Mucosa of rectum (tissue), 2 donors: ENCODE measurements at regions not wholly inside any gene's neighbourhood (a gene's known extent, or its start where the extent isn't known, plus 50 kb on each side); places are given as distances from the start of the nearest gene placed in this dataset.
"Not testable (repeated sequence)": the region's sequence is repeated elsewhere in the genome, so short reads cannot be mapped to it uniquely, and the experiment has no call there.

Experiments used
- H3K27ac ChIP-seq, 2 donors: one replicate each; pipeline ENCODE4 v1.7.0; 2013; ENCODE audit warnings: inconsistent platforms in 2 of 2, low read depth in 2 of 2, low read length in 2 of 2
- H3K27me3 ChIP-seq, 2 donors: one replicate each; pipeline ENCODE4 v1.7.0; 2013; ENCODE audit warnings: low read length in 2 of 2; ENCODE audit not compliant: control insufficient read depth in 2 of 2, insufficient read depth in 2 of 2
- H3K36me3 ChIP-seq, 2 donors: one replicate each; pipeline ENCODE4 v1.7.0; 2013; ENCODE audit warnings: low read length in 2 of 2; ENCODE audit not compliant: control insufficient read depth in 2 of 2, insufficient read depth in 2 of 2
- H3K4me1 ChIP-seq, 2 donors: one replicate each; pipeline ENCODE4 v1.7.0; 2013; ENCODE audit warnings: low read length in 2 of 2, mild to moderate bottlenecking in 1 of 2; ENCODE audit not compliant: control insufficient read depth in 2 of 2, insufficient read depth in 2 of 2
- H3K4me3 ChIP-seq, 2 donors: one replicate each; pipeline ENCODE4 v1.7.0; 2013; ENCODE audit warnings: low read length in 2 of 2
- H3K9ac ChIP-seq, 2 donors: one replicate each; pipeline ENCODE4 v1.7.0; 2013; ENCODE audit warnings: low read length in 2 of 2, low read depth in 1 of 2, mild to moderate bottlenecking in 1 of 2
- H3K9me3 ChIP-seq, 2 donors: one replicate each; pipeline ENCODE4 v1.7.0; 2013; ENCODE audit warnings: low read length in 2 of 2; ENCODE audit not compliant: control insufficient read depth in 2 of 2
- donor health status: healthy.
- donor health status: Normal muscosa, but diverticular disease.

DNA sequence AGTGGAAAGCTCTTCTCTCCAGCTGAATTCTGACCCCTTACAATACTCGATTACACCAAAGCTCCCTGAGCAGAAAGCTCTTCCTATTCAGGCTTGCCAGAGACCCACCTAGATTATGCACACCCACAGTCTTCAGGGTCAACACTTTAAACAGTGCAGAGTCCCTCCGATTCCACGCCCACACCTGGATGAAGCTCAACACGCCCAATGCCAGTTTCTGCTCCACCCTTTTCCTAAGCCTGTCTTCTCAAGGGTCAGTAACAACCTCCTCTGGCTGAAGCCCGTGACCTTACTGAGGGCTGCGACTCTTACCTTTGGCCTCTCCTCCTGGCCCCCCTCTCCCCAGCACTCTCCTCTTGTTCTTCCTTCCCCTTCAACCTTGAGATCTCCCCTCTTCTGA, 492.0 kb upstream of the SALL3 start:
- Histone ChIP-seq H3K9me3 (no peaks in the 10 kb centered on the region), H3K4me3 (no peak overlapping the region), H3K27ac (no peak overlapping the region), H3K9ac (no peak overlapping the region), H3K27me3 (no peaks in the 10 kb centered on the region), H3K4me1 (no peaks in the 10 kb centered on the region), H3K36me3 (no peaks in the 10 kb centered on the region)

DNA sequence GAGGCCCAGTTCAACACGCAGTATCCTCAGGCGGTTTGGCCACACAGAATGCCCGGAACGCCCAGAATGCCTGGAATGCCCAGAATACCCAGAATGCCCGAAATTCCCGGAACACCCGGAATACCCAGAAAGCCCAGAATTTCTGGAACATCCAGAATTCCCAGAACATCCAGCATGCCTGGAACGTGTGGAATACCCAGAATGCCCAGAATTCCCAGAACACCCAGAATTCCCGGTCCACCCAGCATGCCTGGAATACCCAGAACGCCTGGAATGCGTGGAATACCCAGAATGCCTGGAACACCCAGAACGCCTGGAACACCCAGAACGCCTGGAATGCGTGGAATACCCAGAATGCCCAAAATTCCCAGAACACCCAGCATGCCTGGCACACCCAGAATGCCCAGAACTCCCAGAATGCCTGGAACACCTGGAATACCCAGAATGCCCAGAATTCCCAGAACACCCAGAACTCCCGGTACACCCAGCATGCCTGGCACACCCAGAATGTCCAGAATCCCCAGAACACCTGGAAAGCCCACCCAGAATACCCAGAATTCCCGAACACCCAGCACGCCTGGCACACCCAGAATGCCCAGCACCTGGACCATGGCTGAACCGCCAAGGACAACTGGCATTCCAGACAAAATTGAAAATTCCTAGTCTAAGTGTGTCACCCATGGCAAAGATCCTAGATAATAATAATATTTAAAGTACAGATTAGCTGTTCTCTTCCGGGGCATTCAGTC, 487.4 kb upstream of the SALL3 start:
- no peaks in the 10 kb centered on the region for H3K4me1 ChIP-seq
- H3K4me3 ChIP-seq: no peak overlapping the region
- H3K36me3 ChIP-seq: no peaks in the 10 kb centered on the region
- H3K27ac ChIP-seq: no peak overlapping the region
- H3K9ac ChIP-seq: no peak overlapping the region
- H3K27me3 ChIP-seq: no peaks in the 10 kb centered on the region
- peaks cover 0 to 3% of the 10 kb centered on the region in 2 donors for H3K9me3 ChIP-seq

DNA sequence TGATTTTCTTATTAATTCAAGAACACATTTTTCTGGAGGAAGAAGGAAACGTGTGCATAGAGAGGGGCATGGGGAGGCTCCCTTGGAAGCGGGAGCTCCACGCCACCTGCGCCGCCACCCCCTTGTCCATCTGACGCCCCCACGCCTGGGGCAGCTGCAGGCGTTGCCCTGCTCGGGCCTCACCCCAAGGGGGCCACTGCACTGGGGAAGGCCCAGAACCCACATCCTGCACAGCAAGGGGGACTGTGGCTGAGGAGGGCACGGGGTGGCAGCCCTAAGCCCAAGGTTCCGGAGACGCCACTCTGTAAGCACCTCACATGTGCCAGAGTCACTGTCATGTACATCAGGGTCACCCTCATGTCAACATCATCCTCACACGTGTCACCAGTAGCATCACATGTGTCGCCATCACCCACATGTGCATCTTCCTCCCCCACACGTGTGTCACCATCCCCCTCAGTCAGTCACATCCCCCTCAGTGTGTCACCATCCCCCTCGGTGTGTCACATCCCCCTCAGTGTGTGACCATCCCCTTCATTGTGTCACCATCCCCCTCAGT, 486.7 kb upstream of the SALL3 start:
- H3K27me3 ChIP-seq: no peaks in the 10 kb centered on the region
- no peaks in the 10 kb centered on the region for H3K4me1 ChIP-seq
- no peak overlapping the region for H3K4me3 ChIP-seq
- H3K9ac ChIP-seq: no peak overlapping the region
- no peak overlapping the region for H3K27ac ChIP-seq
- no peaks in the 10 kb centered on the region for H3K36me3 ChIP-seq
- H3K9me3 ChIP-seq: peaks cover 0 to 3% of the 10 kb centered on the region in 2 donors

DNA sequence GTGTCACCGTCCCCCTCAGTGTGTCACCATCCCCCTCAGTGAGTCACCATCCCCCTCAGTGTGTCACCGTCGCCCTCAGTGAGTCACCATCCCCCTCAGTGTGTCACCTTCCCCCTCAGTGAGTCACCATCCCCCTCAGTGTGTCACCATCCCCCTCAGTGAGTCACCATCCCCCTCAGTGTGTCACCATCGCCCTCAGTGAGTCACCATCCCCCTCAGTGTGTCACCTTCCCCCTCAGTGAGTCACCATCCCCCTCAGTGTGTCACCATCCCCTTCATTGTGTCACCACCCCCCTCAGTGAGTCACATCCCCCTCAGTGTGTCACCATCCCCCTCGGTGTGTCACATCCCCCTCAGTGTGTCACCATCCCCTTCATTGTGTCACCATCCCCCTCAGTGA, 486.1 kb upstream of the SALL3 start:
- not testable (repeated sequence) for H3K4me3 ChIP-seq, H3K36me3 ChIP-seq

DNA sequence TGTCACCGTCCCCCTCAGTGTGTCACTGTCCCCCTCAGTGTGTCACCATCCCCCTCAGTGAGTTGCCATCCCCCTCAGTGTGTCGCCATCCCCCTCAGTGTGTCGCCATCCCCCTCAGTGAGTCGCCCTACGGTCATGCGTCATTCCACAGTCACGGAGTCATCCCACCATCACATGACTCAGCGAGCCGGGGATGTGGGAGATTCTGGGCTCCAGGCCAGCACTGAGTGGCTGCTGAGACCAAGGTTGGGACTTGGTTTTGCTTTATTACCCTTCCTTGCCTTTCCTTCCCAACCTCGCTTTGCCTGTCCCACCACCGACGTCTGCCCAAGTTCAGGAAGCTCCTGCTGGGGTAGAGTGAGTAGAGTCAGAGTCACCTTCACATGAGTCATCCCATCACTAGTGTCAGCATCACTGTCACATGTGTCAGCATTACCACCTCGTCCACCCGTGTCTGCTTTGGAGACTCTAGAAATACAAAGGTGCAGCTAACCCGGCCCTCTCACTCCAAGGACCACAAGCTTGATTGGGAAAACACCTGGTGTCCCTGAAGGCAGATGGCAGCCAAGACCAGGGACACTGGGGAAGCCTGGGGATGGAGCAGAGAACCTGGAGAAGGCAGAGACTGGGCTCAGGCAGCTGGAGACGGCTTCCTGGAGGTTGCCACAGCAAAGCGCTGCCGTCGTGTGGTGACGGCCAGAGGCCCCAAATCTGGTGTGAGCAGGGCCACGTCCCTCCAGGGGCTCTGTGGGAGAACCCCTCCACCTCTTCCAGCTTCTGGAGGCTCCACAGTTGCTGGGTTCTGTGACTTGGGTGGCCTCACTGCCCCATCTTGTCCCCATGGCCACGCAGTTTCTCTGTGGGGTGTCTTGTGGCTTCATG, 485.2 kb upstream of the SALL3 start:
- H3K4me1 ChIP-seq: no peaks in the 10 kb centered on the region
- H3K9me3 ChIP-seq: peaks cover 0 to 3% of the 10 kb centered on the region in 2 donors
- no peak overlapping the region for H3K9ac ChIP-seq
- H3K27ac ChIP-seq: no peak overlapping the region
- no peaks in the 10 kb centered on the region for H3K27me3 ChIP-seq
- H3K4me3 ChIP-seq: no peak overlapping the region
- H3K36me3 ChIP-seq: no peaks in the 10 kb centered on the region

More for the DNA sequence above, 486.1 kb upstream of the SALL3 start:
- H3K27ac ChIP-seq, H3K9ac ChIP-seq, H3K9me3 ChIP-seq, H3K4me1 ChIP-seq, H3K27me3 ChIP-seq: not testable (repeated sequence)

DNA sequence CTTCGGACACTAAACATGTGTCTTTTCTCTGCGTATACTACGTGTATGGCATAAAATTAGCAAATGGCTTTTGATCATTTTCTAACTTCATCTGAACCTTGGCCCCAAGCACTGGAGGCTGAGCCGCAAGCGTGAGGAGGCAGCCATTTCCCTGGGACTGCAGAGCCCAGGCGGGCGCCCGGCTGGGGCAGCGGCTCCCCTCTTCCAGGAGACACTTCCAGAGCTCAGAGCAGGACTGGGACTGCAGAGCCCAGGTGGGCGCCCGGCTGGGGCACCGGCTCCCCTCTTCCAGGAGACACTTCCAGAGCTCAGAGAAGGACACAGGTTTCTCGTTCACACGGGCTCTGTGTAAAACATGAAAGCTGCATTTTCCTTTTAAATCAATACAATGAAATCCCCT, 484.1 kb upstream of the SALL3 start:
- no peak overlapping the region for H3K4me3 ChIP-seq
- H3K4me1 ChIP-seq: no peaks in the 10 kb centered on the region
- H3K27ac ChIP-seq: no peak overlapping the region
- H3K36me3 ChIP-seq: no peaks in the 10 kb centered on the region
- H3K9ac ChIP-seq: no peak overlapping the region
- H3K27me3 ChIP-seq: no peaks in the 10 kb centered on the region
- peaks cover 0 to 3% of the 10 kb centered on the region in 2 donors for H3K9me3 ChIP-seq

DNA sequence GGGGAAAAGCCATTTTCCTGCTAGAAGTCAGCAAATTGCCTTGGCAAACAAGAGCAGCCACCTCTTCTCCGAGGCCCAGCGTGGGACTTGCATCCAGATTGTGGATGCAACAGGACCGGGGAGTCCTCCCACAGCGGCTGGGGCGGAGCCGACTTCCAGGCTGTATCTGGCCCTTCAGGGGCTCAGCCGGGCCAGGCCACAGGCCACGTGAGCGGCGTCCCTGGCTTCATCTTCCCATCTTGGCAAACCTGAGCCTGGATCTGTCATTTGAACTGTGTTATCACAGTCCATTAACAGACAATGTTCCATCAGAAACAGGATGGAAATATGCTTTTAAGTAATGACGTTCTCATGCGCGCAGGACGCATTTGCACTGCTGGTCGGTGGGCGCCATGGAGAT, 483.5 kb upstream of the SALL3 start:
- Histone ChIP-seq H3K9me3 (peaks cover 0 to 3% of the 10 kb centered on the region in 2 donors), H3K4me3 (no peak overlapping the region), H3K27ac (no peak overlapping the region), H3K4me1 (no peaks in the 10 kb centered on the region), H3K36me3 (no peaks in the 10 kb centered on the region), H3K27me3 (no peaks in the 10 kb centered on the region), H3K9ac (no peak overlapping the region)

DNA sequence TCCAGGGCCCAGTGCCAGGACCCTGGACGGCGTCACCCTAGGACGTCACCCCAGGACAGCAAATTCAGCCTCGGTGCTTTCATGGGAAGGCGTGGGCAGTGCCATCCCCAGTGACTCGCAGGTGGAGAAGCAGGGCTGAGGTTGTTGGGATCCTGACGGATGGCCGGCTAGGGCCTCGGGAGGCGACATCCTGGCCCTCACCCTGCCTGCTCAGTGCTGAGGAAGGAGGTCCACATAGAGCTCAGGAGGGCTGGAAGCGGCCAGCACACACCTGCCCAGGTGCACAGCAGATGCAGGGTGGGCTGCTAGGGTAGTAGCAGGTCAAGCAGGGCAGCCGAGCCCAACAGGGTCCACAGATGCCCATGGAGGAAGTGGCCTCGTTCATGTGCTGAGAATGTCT, 482.0 kb upstream of the SALL3 start:
- Histone ChIP-seq H3K9me3 (peaks cover 0 to 7% of the 10 kb centered on the region in 2 donors), H3K4me1 (no peaks in the 10 kb centered on the region), H3K36me3 (no peaks in the 10 kb centered on the region), H3K4me3 (no peak overlapping the region), H3K27ac (no peak overlapping the region), H3K9ac (no peak overlapping the region), H3K27me3 (no peaks in the 10 kb centered on the region)

DNA sequence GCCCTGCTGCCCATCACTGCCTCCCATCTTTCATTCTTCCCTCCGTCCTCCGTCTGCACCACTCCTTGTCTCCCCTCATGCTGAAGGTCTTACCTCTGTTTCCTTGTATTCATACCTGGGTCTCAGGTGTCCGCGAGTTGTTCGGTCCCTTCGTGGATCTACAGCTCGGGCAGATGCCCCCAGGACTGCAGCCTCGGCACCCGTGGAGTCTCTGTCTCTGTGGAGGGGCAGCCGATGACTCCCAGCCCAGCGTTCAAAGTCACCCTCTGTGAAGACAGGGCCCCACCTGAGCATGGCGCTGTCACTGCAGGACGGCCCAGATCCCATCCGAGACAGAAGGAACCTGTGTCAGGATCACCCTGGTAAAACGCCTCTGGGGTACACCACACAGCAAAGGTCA, 480.0 kb upstream of the SALL3 start:
- Histone ChIP-seq H3K4me3 (no peak overlapping the region), H3K27me3 (no peaks in the 10 kb centered on the region), H3K27ac (no peak overlapping the region), H3K36me3 (no peaks in the 10 kb centered on the region), H3K9ac (no peak overlapping the region), H3K4me1 (no peaks in the 10 kb centered on the region), H3K9me3 (peaks cover 0 to 4% of the 10 kb centered on the region in 2 donors)

DNA sequence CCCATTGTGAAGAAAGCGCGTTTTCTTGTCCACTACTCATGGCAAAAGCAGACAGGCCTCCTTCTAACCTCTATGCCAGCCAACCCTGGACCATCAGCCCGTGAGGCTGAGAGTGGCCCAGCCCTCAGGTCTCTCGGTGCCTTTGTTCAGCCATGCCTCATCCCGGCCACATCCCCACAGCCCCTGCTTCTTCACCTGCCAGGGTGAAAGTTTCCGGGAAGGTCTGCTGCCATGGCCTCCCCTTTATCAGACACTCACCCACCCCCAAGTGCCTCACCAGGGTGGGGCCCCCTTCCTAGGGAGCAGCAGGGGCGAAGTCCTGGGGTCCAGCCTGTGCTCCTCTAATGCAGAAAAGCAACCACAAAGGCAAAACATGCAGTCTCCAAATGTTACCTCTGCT, 478.4 kb upstream of the SALL3 start:
- no peaks in the 10 kb centered on the region for H3K27me3 ChIP-seq
- no peaks in the 10 kb centered on the region for H3K36me3 ChIP-seq
- no peak overlapping the region for H3K9ac ChIP-seq
- no peaks in the 10 kb centered on the region for H3K4me1 ChIP-seq
- H3K4me3 ChIP-seq: no peak overlapping the region
- no peak overlapping the region for H3K27ac ChIP-seq
- H3K9me3 ChIP-seq: peaks cover 0 to 4% of the 10 kb centered on the region in 2 donors
